PC-3 (cell line): ENCODE measurements at regions not wholly inside any gene's neighbourhood (a gene's known extent, or its start where the extent isn't known, plus 50 kb on each side); places are given as distances from the start of the nearest gene placed in this dataset.

Experiments used
- ATAC-seq: fragments of 200-7000 bp; cut with Tn5 transposase; 2 replicates; pipeline ENCODE4 v1.9.1; 2020; ENCODE audit warnings: mild to moderate bottlenecking, moderate library complexity
- BruUV-seq: library from RNA; stranded (reverse); fragments of 400-500 nt; replicated peaks from 2 replicates; lab custom pipeline; 2021; lab: Mats Ljungman, UMichigan
- CTCF ChIA-PET: fragments of 300-600 bp; sonication (Branson Sonifier 250); formaldehyde crosslinking; loops from one replicate; lab custom pipeline; 2022; ENCODE audit warnings: antibody characterized with exemption; lab: Charles Lee
- POLR2A ChIA-PET: fragments of 300-600 bp; sonication (Branson Sonifier 250); formaldehyde crosslinking; loops from one replicate; lab custom pipeline; 2022; ENCODE audit warnings: antibody characterized with exemption; ENCODE audit not compliant: unreplicated experiment; lab: Charles Lee
- DNase-seq: peaks from one replicate; pipeline ENCODE4 v3.0.0-alpha.2; 2015
- H2AFZ ChIP-seq: fragments of 300-600 bp; sonication (generic); 2 replicates; pipeline ENCODE4 v1.6.0; 2016; ENCODE audit warnings: antibody characterized with exemption, low read length
- H3F3A ChIP-seq: fragments of 300-600 bp; sonication (generic); one replicate; pipeline ENCODE4 v1.6.0; 2017; ENCODE audit warnings: antibody characterized with exemption, low read length, control low read depth, mild to moderate bottlenecking; ENCODE audit not compliant: unreplicated experiment
- H3K27ac ChIP-seq: fragments of 300-600 bp; sonication (generic); 2 replicates; pipeline ENCODE4 v1.5.1; 2016; ENCODE audit warnings: mild to moderate bottlenecking, low read length
- H3K27me3 ChIP-seq: fragments of 300-600 bp; sonication (generic); 2 replicates; pipeline ENCODE4 v1.6.1; 2016; ENCODE audit warnings: low read length, mixed read lengths
- H3K36me3 ChIP-seq: fragments of 300-600 bp; sonication (generic); 2 replicates; pipeline ENCODE4 v1.6.1; 2016; ENCODE audit warnings: low read depth, mixed run types, low read length, mixed read lengths
- H3K4me1 ChIP-seq: fragments of 300-600 bp; sonication (generic); 2 replicates; pipeline ENCODE4 v1.5.1; 2016; ENCODE audit warnings: low read length; ENCODE audit not compliant: insufficient read depth
- H3K4me2 ChIP-seq: fragments of 300-600 bp; sonication (generic); 2 replicates; pipeline ENCODE4 v1.6.0; 2016; ENCODE audit warnings: low read length
- H3K4me3 ChIP-seq: fragments of 300-600 bp; sonication (generic); 2 replicates; pipeline ENCODE4 v1.5.1; 2016; ENCODE audit warnings: mild to moderate bottlenecking, low read length, mixed read lengths
- H3K79me2 ChIP-seq: fragments of 300-600 bp; sonication (generic); 2 replicates; pipeline ENCODE4 v1.6.1; 2017; ENCODE audit warnings: low read length, mixed read lengths
- H3K9ac ChIP-seq: fragments of 300-600 bp; sonication (generic); 2 replicates; pipeline ENCODE4 v1.6.0; 2016; ENCODE audit warnings: mild to moderate bottlenecking, low read length
- H3K9me2 ChIP-seq: fragments of 300-600 bp; sonication (generic); replicated peaks from 2 replicates; pipeline ENCODE4 v1.6.1; 2016; ENCODE audit warnings: mixed run types, low read length, mixed read lengths
- H3K9me3 ChIP-seq: fragments of 300-600 bp; sonication (generic); 2 replicates; pipeline ENCODE4 v1.6.1; 2016; ENCODE audit warnings: low read length, mixed read lengths
- H4K20me1 ChIP-seq: fragments of 300-600 bp; sonication (generic); 2 replicates; pipeline ENCODE4 v1.6.1; 2016; ENCODE audit warnings: low read length, mixed read lengths
- EZH2 ChIP-seq: fragments of 300-600 bp; sonication (generic); IDR thresholded peaks from one replicate; pipeline ENCODE4 v1.6.1; 2017; ENCODE audit warnings: antibody characterized with exemption, mild to moderate bottlenecking, low read length; ENCODE audit not compliant: unreplicated experiment
- EZH2phosphoT487 ChIP-seq: fragments of 300-600 bp; sonication (generic); IDR thresholded peaks from 2 replicates; pipeline ENCODE4 v1.6.1; 2018; ENCODE audit warnings: mild to moderate bottlenecking, antibody characterized with exemption, low read length, borderline replicate concordance
- intact Hi-C: fragments of 100-400 bp; cut with micrococcal nuclease; formaldehyde crosslinking; loops from 2 replicates; pipeline ENCODE4 v1.9.0; 2023
- TF ChIP-seq, protein P1 (sequence below): fragments of 300-600 bp; sonication (generic); conservative IDR thresholded peaks from 2 replicates; pipeline ENCODE4 v1.5.1; 2017; ENCODE audit warnings: antibody characterized with exemption, low read depth, mild to moderate bottlenecking, low read length

GRCh38 chr12:86735072-86735471, 478.9 kb upstream of the MGAT4C start:
- POLR2A ChIA-PET, result no interaction called here

DNA sequence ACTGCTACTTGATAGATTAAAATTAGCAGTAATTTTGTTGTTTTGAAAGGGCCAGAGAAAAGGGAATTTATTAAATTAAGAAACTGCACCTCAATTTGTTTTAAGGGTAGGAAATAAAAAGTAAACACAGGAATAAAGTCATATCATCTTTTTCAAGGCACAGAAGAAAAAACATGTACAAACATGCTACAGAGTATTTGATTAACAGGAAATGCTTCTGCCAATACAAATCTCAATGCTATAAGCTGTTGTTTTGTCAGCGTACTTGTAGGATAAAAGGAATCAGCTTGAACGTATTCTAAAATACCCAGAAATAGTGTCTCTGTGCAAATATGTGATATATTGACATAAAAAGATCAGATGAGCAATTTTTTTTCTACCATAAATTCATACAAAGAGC, 474.0 kb upstream of the MGAT4C start:
- H3K27me3 ChIP-seq, result no peaks in the 10 kb centered on the region
- intact Hi-C loops, result loop anchor here (5.0 to 10.0 kb wide), 3 partner anchors 182 to 1225 kb away; no protein-coding TSS in a partner anchor
- H3K9ac ChIP-seq, result no peak overlapping the region
- no peak overlapping the region for H3K4me2 ChIP-seq
- H3K79me2 ChIP-seq, result no peaks in the 10 kb centered on the region
- H3K27ac ChIP-seq, result no peak overlapping the region
- BruUV-seq, result no TSS peak
- ChIA-PET CTCF (no interaction called here), POLR2A (no interaction called here)
- TF ChIP-seq EZH2phosphoT487 (no peak), EZH2 (no peak)
- TF ChIP-seq, protein P1, sequence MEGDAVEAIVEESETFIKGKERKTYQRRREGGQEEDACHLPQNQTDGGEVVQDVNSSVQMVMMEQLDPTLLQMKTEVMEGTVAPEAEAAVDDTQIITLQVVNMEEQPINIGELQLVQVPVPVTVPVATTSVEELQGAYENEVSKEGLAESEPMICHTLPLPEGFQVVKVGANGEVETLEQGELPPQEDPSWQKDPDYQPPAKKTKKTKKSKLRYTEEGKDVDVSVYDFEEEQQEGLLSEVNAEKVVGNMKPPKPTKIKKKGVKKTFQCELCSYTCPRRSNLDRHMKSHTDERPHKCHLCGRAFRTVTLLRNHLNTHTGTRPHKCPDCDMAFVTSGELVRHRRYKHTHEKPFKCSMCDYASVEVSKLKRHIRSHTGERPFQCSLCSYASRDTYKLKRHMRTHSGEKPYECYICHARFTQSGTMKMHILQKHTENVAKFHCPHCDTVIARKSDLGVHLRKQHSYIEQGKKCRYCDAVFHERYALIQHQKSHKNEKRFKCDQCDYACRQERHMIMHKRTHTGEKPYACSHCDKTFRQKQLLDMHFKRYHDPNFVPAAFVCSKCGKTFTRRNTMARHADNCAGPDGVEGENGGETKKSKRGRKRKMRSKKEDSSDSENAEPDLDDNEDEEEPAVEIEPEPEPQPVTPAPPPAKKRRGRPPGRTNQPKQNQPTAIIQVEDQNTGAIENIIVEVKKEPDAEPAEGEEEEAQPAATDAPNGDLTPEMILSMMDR, result no peak
- no peaks in the 10 kb centered on the region for H3F3A ChIP-seq
- H3K9me2 ChIP-seq, result no peaks in the 10 kb centered on the region
- H3K4me1 ChIP-seq, result peaks cover 7% of the 10 kb centered on the region
- ATAC-seq (no peak), DNase-seq (no peak)
- no peaks in the 10 kb centered on the region for H3K9me3 ChIP-seq
- no peaks in the 10 kb centered on the region for H3K36me3 ChIP-seq
- no peak overlapping the region for H2AFZ ChIP-seq
- H4K20me1 ChIP-seq, result no peaks in the 10 kb centered on the region
- H3K4me3 ChIP-seq, result no peak overlapping the region

More at GRCh38 chr12:86735072-86735471, 478.9 kb upstream of the MGAT4C start:
- intact Hi-C loops, result loop anchor here (10.0 kb wide), 2 partner anchors 610 to 1220 kb away; no protein-coding TSS in a partner anchor
- Histone ChIP-seq H3K9ac (no peak overlapping the region), H3K4me2 (no peak overlapping the region), H2AFZ (no peak overlapping the region), H3K36me3 (no peaks in the 10 kb centered on the region), H3F3A (no peaks in the 10 kb centered on the region), H3K9me2 (no peaks in the 10 kb centered on the region), H3K79me2 (no peaks in the 10 kb centered on the region), H3K27me3 (no peaks in the 10 kb centered on the region), H3K27ac (no peak overlapping the region), H4K20me1 (no peaks in the 10 kb centered on the region), H3K4me1 (no peaks in the 10 kb centered on the region), H3K4me3 (no peak overlapping the region), H3K9me3 (no peaks in the 10 kb centered on the region)
- no peak for DNase-seq
- TF ChIP-seq, protein P1, result no peak
- TF ChIP-seq EZH2 (no peak), EZH2phosphoT487 (no peak)
- CTCF ChIA-PET, result no interaction called here
- BruUV-seq, result no TSS peak
- ATAC-seq, result no peak

GRCh38 chr12:86729739-86730138, 473.5 kb upstream of the MGAT4C start:
- Histone ChIP-seq H3K9me2 (no peaks in the 10 kb centered on the region), H3K27ac (no peak overlapping the region), H3F3A (no peaks in the 10 kb centered on the region), H3K4me2 (no peak overlapping the region), H3K79me2 (no peaks in the 10 kb centered on the region), H3K27me3 (no peaks in the 10 kb centered on the region), H4K20me1 (no peaks in the 10 kb centered on the region), H3K9me3 (no peaks in the 10 kb centered on the region), H3K36me3 (no peaks in the 10 kb centered on the region), H3K4me1 (peaks cover 7% of the 10 kb centered on the region), H2AFZ (no peak overlapping the region), H3K4me3 (no peak overlapping the region), H3K9ac (no peak overlapping the region)
- TF ChIP-seq EZH2phosphoT487 (no peak), EZH2 (no peak)
- TF ChIP-seq, protein P1, result no peak
- POLR2A ChIA-PET, result no interaction called here
- intact Hi-C loops, result loop anchor here (5.0 to 10.0 kb wide), 5 partner anchors 183 to 1225 kb away; no protein-coding TSS in a partner anchor
- DNase-seq, result no peak
- CTCF ChIA-PET, result no interaction called here
- no TSS peak for BruUV-seq
- ATAC-seq, result no peak
